GM18519 (cell line): ENCODE measurements at regions not wholly inside any gene's neighbourhood (a gene's known extent, or its start where the extent isn't known, plus 50 kb on each side); places are given as distances from the start of the nearest gene placed in this dataset.

Source experiments
- ATAC-seq: cut with Tn5 transposase; IDR thresholded peaks from one replicate; pipeline ENCODE4 v1.9.1; 2021; ENCODE audit warnings: mild to moderate bottlenecking, moderate library complexity; ENCODE audit not compliant: unreplicated experiment, low FRiP score

- ATAC-seq = no peak
Observed at GRCh38 chr4:136343340-136343739, 1189.0 kb downstream of the PCDH18 start.

- no peak for ATAC-seq
Observed at GRCh38 chr4:136342666-136343065, 1189.6 kb downstream of the PCDH18 start.

GRCh38 chr4:136337216-136337615, 1195.1 kb downstream of the PCDH18 start:
- ATAC-seq = no peak

- no peak for ATAC-seq
Observed at GRCh38 chr4:136336479-136336878, 1195.8 kb downstream of the PCDH18 start.

- ATAC-seq = no peak
Observed at GRCh38 chr4:136329042-136329662, 1203.1 kb downstream of the PCDH18 start.

GRCh38 chr4:136328131-136328530, 1204.2 kb downstream of the PCDH18 start:
- no peak for ATAC-seq

GRCh38 chr4:136320465-136320813, 1211.9 kb downstream of the PCDH18 start:
- ATAC-seq = no peak

- no peak for ATAC-seq
Observed at GRCh38 chr4:136319789-136320464, 1212.4 kb downstream of the PCDH18 start.

GRCh38 chr4:136316961-136317360, 1215.3 kb downstream of the PCDH18 start:
- no peak for ATAC-seq

- no peak for ATAC-seq
Observed at GRCh38 chr4:136314686-136315085, 1217.6 kb downstream of the PCDH18 start.

GRCh38 chr4:136311774-136312173, 1220.5 kb downstream of the PCDH18 start:
- ATAC-seq = no peak

GRCh38 chr4:136307765-136308164, 1224.5 kb downstream of the PCDH18 start:
- no peak for ATAC-seq

GRCh38 chr4:136306361-136306760, 1225.9 kb downstream of the PCDH18 start:
- no peak for ATAC-seq

GRCh38 chr4:136302566-136302965, 1229.7 kb downstream of the PCDH18 start:
- ATAC-seq = no peak

GRCh38 chr4:136301749-136302495, 1230.4 kb downstream of the PCDH18 start:
- ATAC-seq = no peak

GRCh38 chr4:136283977-136284376, 1248.3 kb downstream of the PCDH18 start:
- ATAC-seq = no peak

- no peak for ATAC-seq
Observed at GRCh38 chr4:136281889-136282288, 1250.4 kb downstream of the PCDH18 start.

GRCh38 chr4:136281307-136281706, 1251.0 kb downstream of the PCDH18 start:
- no peak for ATAC-seq

- no peak for ATAC-seq
Observed at GRCh38 chr4:136277741-136278140, 1254.6 kb downstream of the PCDH18 start.

- ATAC-seq = no peak
Observed at GRCh38 chr4:136246876-136247275, 1285.4 kb downstream of the PCDH18 start.

- ATAC-seq = no peak
Observed at GRCh38 chr4:136241221-136241986, 1290.9 kb downstream of the PCDH18 start.
